ENCODE measurements at regions not wholly inside any gene's neighbourhood (a gene's known extent, or its start where the extent isn't known, plus 50 kb on each side); places are given as distances from the start of the nearest gene placed in this dataset.

DNA sequence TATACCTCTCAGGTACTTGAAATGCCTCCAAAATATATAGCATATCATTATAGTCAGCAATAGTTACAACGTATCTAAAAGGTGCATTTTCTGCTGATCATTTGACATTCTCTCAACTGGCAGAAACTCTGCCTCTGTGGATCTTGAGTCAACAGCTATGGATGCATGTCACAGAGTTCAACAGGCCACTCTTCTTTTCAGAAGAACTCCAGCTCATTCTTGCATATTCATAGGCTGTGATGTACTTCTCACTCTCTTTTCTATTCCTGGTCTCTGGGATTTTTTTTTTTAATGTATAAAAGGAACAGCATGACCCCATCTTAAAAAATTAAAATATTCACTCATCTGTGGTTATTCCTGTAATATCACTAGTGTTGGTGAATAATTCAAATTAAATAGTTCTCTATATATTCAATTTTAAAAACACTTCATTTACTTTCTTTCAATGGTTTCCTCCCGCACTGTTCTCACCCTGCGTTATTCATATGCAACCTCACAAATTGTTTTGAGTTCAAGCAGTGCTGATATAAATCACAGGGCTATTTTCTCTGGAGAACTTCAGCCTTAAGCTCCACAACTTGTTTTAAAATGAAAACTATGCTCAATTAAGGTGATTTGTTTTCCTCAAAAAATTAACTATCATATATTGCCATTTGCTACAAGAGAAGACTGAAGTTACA is 1111.2 kb upstream of the ADGRL3 start:
- ChIA-PET POLR2A (no interaction called here), CTCF (no interaction called here)
- Mint-ChIP-seq H3K27me3 (no peaks in the 10 kb centered on the region), H3K4me1 (no peaks in the 10 kb centered on the region), H3K27ac (no peak overlapping the region), H3K36me3 (ENCODE audit: low read depth) (no peaks in the 10 kb centered on the region), H3K9me3 (peaks cover 6% of the 10 kb centered on the region), H3K4me3 (no peak overlapping the region)
- no peak for DNase-seq

DNA sequence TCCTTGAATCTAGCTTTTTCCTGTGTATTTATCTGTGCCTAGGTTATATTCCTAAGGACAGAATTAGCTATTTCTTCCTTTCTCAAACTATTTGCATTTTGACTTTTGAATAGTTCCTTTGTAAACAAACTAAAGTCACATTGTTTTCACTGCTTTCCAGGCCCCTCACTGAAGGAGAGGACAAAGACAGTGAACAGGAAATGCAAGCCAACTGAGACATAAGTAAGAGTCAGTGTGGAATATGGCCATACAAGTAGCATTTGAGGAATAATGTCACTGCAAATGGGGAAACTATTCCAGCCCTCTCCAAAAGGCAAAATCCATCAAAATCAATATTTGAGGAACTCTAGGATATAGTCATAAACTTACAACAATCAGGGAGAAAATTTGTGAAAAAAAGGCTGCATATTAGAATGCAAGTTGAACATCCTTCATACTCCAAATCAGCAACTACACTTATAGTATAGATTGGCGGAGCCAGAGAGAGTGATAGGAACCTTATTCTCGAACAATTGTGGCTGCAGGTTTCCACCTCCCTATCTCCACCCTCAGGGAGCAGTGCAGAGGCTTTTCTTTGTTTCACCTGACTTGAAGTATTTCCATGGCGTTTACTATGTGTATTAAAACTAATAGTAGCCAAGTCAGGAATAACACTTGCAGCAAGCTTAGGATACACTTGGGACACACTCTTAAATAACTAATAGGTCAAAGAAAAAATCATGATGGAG is 1110.4 kb upstream of the ADGRL3 start:
- POLR2A ChIA-PET, result no interaction called here
- CTCF ChIA-PET, result no interaction called here
- peaks cover 5% of the 10 kb centered on the region for H3K9me3 Mint-ChIP-seq

DNA sequence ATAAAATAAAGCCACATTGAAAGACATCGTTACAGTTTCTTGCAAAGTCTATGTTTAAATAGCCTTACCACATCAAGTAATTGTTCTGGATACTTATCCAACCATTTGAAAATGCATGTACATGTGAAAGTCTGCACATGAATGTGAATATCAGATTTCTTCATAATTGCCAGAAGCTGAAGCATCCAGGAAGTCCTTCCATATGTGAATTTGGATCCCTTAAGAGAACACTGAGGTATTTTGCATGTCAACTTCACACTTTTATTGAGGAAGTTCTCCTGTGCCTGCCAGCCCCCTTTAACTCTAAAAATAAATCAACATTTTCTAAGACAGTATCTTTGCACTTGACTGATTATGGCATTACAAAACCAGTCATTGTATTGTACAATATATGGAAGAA is 1103.5 kb upstream of the ADGRL3 start:
- Mint-ChIP-seq H3K4me1 (no peaks in the 10 kb centered on the region), H3K36me3 (ENCODE audit: low read depth) (no peaks in the 10 kb centered on the region), H3K9me3 (peaks cover 4% of the 10 kb centered on the region), H3K4me3 (no peak overlapping the region), H3K27ac (no peak overlapping the region), H3K27me3 (no peaks in the 10 kb centered on the region)
- CTCF ChIA-PET, result no interaction called here
- POLR2A ChIA-PET, result no interaction called here
- DNase-seq, result no peak

More for the DNA sequence above, 1110.4 kb upstream of the ADGRL3 start:
- no peaks in the 10 kb centered on the region for H3K27me3 Mint-ChIP-seq
- H3K27ac Mint-ChIP-seq, result no peak overlapping the region
- H3K4me3 Mint-ChIP-seq, result no peak overlapping the region
- H3K4me1 Mint-ChIP-seq, result no peaks in the 10 kb centered on the region
- no peaks in the 10 kb centered on the region for H3K36me3 Mint-ChIP-seq (ENCODE audit: low read depth)
- DNase-seq, result no peak

DNA sequence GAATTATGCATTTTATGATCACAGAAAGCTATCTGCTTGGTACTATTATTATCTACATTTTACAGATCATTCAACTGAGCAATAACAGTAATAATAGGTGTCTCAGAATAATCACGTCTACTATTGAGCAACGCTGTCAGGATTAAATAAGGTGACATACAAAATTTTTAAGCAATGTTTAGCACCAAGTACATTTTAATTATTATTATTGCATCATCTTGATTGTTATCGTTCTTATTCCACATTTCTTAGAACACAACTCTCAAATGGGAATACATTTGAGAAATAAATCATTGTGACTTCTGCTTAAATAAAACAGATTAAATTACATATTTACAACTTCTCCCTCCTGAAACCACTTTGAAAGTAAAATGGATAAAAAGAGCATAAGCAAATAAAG is 1083.5 kb upstream of the ADGRL3 start:
- Mint-ChIP-seq H3K36me3 (ENCODE audit: low read depth) (no peaks in the 10 kb centered on the region), H3K27me3 (no peaks in the 10 kb centered on the region), H3K27ac (no peak overlapping the region), H3K9me3 (no peaks in the 10 kb centered on the region), H3K4me3 (no peak overlapping the region), H3K4me1 (no peaks in the 10 kb centered on the region)
- no peak for DNase-seq
- CTCF ChIA-PET, result no interaction called here
- POLR2A ChIA-PET, result no interaction called here

DNA sequence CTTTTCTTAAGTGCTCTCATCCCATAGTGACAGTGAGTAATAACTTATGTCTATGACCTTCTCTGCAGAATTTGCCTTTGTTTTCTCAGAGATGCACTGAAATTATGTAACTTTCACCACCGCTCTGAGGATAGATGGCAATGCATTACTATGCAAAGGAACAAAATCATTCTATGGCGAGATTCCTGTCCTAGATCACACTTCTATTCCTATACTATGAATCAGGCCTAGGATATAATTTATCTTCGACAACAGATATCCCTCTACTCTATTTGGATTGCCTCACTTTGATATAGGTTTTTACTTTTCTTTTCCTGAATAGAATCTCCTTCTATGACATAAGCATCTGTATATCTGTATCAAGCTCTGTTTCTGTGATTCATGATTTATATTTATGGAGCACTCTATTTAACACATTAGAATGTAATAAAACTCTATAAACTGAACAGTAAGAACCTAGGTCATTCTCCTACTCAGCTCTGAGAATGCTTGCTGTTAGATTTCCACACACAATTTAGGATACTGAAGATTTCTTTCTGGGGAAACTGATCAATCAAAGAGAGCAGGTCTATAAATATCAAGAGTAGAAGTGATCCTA is 1082.3 kb upstream of the ADGRL3 start:
- no peak overlapping the region for H3K4me3 Mint-ChIP-seq
- CTCF ChIA-PET, result no interaction called here
- no peaks in the 10 kb centered on the region for H3K4me1 Mint-ChIP-seq
- H3K36me3 Mint-ChIP-seq (ENCODE audit: low read depth), result no peaks in the 10 kb centered on the region
- POLR2A ChIA-PET, result no interaction called here
- no peaks in the 10 kb centered on the region for H3K27me3 Mint-ChIP-seq
- no peak overlapping the region for H3K27ac Mint-ChIP-seq
- no peaks in the 10 kb centered on the region for H3K9me3 Mint-ChIP-seq
- DNase-seq, result no peak

DNA sequence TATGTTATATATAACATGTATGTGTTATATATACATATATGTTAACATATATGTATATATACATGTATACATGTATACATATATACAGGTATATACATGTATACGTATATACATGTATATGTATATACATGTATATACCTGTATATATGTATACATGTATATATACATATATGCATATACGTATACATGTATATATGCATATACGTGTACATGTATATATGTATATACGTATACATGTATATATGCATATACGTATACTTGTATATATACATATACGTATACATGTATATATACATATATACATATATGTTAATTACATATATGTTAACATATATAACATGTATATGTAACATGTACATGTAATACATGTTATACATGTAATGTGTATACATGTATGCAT is 1077.3 kb upstream of the ADGRL3 start:
- Mint-ChIP-seq H3K9me3 (peaks cover 3% of the 10 kb centered on the region), H3K27ac (no peak overlapping the region), H3K27me3 (no peaks in the 10 kb centered on the region), H3K36me3 (ENCODE audit: low read depth) (no peaks in the 10 kb centered on the region), H3K4me1 (no peaks in the 10 kb centered on the region), H3K4me3 (no peak overlapping the region)
- ChIA-PET CTCF (no interaction called here), POLR2A (no interaction called here)
- DNase-seq, result no peak

DNA sequence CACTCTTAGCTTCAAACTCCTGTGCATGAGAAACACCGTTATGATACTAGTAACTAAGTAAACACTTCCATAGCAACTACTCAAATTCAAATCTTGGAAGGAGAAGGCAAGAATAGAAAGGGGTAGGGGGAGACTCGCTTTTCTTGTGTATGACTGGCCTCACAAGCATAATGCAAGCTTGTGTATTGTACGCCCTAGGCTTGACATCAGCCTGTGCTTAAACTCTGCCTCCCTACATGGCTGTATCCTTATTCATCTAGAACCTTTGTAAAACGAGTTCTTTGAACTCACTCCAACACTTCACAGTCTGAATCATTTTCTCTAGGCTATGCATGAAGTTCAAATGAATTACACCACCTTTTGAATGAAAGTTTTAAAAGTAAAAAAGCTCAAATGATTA is 1071.2 kb upstream of the ADGRL3 start:
- H3K9me3 Mint-ChIP-seq, result peaks cover 3% of the 10 kb centered on the region
- H3K36me3 Mint-ChIP-seq (ENCODE audit: low read depth), result no peaks in the 10 kb centered on the region
- H3K4me1 Mint-ChIP-seq, result no peaks in the 10 kb centered on the region
- POLR2A ChIA-PET, result no interaction called here
- no peaks in the 10 kb centered on the region for H3K27me3 Mint-ChIP-seq
- no peak overlapping the region for H3K27ac Mint-ChIP-seq
- CTCF ChIA-PET, result no interaction called here
- DNase-seq, result no peak
- H3K4me3 Mint-ChIP-seq, result no peak overlapping the region

DNA sequence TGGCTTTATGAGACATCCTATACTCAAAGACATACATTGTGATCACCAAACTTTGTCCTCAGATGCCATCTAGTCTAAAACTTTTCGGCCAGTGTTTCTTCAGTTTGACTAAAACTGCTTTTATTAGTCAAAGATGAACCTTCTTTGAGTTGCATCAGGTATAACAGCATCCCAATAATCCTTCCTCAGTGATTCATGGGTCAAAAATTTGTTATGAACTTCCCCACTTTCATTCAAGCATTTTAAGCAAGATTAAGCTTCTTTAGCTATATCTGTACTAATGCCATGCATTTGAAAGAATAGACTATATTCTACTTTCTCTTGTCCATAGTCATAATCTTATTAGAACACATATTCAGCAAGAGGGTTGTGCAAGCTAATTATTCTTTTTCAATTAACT is 1070.4 kb upstream of the ADGRL3 start:
- no peaks in the 10 kb centered on the region for H3K36me3 Mint-ChIP-seq (ENCODE audit: low read depth)
- POLR2A ChIA-PET, result no interaction called here
- H3K27me3 Mint-ChIP-seq, result no peaks in the 10 kb centered on the region
- no peaks in the 10 kb centered on the region for H3K4me1 Mint-ChIP-seq
- CTCF ChIA-PET, result no interaction called here
- no peak overlapping the region for H3K4me3 Mint-ChIP-seq
- DNase-seq, result no peak
- H3K9me3 Mint-ChIP-seq, result peaks cover 2% of the 10 kb centered on the region
- H3K27ac Mint-ChIP-seq, result no peak overlapping the region

DNA sequence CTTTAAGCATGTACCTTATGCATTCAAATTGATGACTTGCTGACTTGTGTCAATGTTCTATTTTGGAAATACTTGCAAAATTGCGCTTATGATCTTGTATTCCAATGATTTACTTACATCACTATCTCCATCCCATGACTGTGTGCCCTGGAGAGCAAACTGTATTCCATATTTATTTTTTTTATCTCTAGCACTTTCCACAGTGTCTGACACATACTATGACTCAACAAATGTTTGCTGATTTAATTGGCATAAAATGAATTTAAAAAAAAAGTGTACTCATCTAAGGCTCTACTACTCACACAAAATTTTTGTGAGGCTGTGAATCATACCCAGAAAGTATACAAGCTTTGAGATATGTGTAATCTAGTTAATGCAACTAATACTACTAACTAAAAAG is 1066.8 kb upstream of the ADGRL3 start:
- no peaks in the 10 kb centered on the region for H3K4me1 Mint-ChIP-seq
- ChIA-PET POLR2A (no interaction called here), CTCF (no interaction called here)
- DNase-seq, result no peak
- no peaks in the 10 kb centered on the region for H3K27me3 Mint-ChIP-seq
- no peaks in the 10 kb centered on the region for H3K36me3 Mint-ChIP-seq (ENCODE audit: low read depth)
- H3K4me3 Mint-ChIP-seq, result no peak overlapping the region
- peaks cover 2% of the 10 kb centered on the region for H3K9me3 Mint-ChIP-seq
- H3K27ac Mint-ChIP-seq, result no peak overlapping the region

DNA sequence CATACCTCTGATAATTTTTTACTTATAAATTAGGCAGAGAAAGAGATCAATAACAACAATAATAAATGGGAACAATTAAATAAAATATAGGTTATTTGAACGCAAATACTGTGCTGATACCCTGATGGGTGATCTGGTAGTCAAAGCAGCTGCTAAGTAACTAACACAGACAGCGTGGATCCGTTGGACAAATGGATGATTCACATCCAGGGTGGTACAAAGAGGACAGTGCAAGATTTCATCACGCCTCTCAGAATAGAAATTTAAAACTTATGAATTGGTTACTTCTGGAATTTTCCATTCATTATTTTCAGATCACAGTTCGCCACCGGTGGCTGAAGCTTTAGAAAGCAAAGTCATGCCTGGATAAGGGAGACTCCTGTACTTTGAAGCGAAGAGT is 1066.0 kb upstream of the ADGRL3 start:
- Mint-ChIP-seq H3K9me3 (peaks cover 2% of the 10 kb centered on the region), H3K27ac (no peak overlapping the region), H3K4me1 (no peaks in the 10 kb centered on the region), H3K27me3 (no peaks in the 10 kb centered on the region), H3K36me3 (ENCODE audit: low read depth) (no peaks in the 10 kb centered on the region), H3K4me3 (no peak overlapping the region)
- ChIA-PET POLR2A (no interaction called here), CTCF (no interaction called here)
- DNase-seq, result no peak

DNA sequence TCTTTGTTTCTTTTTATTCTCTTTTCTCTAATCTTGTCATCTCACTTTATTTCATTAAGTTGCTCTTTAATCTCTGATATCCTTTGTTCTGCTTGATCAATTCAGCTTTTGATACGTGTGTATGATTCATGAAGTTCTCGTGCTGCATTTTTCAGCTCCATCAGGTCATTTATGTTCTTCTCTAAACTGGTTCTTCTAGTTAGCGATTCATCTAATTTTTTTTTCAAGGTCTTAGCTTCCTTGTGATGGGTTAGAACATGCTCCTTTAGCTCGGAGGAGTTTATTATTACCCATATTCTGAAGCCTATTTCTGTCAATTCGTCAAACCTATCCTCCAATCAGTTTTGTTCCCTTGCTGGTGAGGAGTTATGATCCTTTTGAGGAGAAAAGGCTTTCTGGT is 1045.0 kb upstream of the ADGRL3 start:
- no peak overlapping the region for H3K4me3 Mint-ChIP-seq
- no peaks in the 10 kb centered on the region for H3K4me1 Mint-ChIP-seq
- POLR2A ChIA-PET, result no interaction called here
- H3K9me3 Mint-ChIP-seq, result peaks cover 21% of the 10 kb centered on the region
- CTCF ChIA-PET, result no interaction called here
- no peak for DNase-seq
- no peaks in the 10 kb centered on the region for H3K27me3 Mint-ChIP-seq
- no peaks in the 10 kb centered on the region for H3K36me3 Mint-ChIP-seq (ENCODE audit: low read depth)
- no peak overlapping the region for H3K27ac Mint-ChIP-seq

DNA sequence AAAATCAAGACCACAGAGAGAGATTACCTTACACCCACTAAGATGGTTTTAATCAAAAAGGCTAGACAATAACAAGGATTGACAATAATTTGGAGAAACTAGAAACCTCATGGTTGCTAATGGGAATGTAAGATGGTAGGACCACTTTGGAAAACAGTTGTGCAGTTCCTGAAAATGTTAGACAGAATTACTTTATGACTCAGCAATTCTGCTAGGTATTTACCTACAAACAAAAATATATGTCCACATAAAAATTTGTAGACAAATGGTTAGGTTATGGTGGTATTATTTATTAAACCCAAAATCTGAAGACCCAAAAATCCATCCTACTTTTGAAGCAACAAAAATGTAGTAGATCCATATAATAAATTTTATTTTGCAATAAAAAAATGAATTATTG is 1027.0 kb upstream of the ADGRL3 start:
- H3K27me3 Mint-ChIP-seq, result no peaks in the 10 kb centered on the region
- H3K27ac Mint-ChIP-seq, result no peak overlapping the region
- no peaks in the 10 kb centered on the region for H3K4me1 Mint-ChIP-seq
- ChIA-PET POLR2A (no interaction called here), CTCF (no interaction called here)
- H3K9me3 Mint-ChIP-seq, result peaks cover 7% of the 10 kb centered on the region
- no peak overlapping the region for H3K4me3 Mint-ChIP-seq
- no peaks in the 10 kb centered on the region for H3K36me3 Mint-ChIP-seq (ENCODE audit: low read depth)
- no peak for DNase-seq

DNA sequence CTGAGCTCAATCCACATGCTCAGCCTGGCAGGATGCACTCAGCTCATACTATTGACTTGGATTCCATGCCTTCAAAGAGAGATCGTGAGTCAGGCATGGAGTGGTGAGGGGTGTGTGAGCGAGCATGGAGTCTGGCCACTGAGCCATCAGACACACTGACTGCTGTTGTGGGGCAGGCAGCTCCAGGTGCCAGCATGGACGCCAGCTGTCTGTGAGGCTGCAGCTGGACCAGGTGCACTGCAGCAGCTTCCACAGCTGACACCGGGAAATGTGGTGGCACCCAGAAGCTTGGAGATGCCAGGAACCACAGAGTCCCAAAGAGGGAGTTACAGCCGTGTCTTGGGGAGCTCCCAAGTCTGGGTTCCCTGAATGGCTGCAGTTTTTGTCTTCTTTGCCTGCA is 1026.4 kb upstream of the ADGRL3 start:
- POLR2A ChIA-PET, result no interaction called here
- H3K9me3 Mint-ChIP-seq, result peaks cover 7% of the 10 kb centered on the region
- H3K4me3 Mint-ChIP-seq, result no peak overlapping the region
- CTCF ChIA-PET, result no interaction called here
- no peaks in the 10 kb centered on the region for H3K4me1 Mint-ChIP-seq
- H3K27ac Mint-ChIP-seq, result no peak overlapping the region
- H3K36me3 Mint-ChIP-seq (ENCODE audit: low read depth), result no peaks in the 10 kb centered on the region
- no peaks in the 10 kb centered on the region for H3K27me3 Mint-ChIP-seq
- DNase-seq, result no peak

DNA sequence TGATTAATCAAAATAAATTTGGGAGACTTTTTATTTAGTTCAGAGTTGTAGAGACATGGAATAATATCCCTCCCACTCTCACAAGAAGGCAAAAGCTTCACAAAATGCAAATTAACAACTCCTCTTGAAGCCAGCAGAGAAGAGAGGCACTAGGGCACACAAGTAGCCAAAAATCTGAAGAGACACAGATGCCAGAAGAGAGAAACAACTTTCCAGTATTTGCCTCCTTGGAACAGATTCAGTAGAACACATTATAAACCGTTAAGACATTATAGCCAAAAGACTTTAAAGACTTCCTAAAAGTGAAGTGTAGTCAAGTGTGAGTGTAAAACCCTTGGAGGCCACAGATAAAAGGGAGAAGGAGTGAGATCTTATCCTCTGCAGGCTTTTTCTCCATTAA is 1024.9 kb upstream of the ADGRL3 start:
- Mint-ChIP-seq H3K4me1 (no peaks in the 10 kb centered on the region), H3K9me3 (peaks cover 6% of the 10 kb centered on the region), H3K27me3 (no peaks in the 10 kb centered on the region), H3K27ac (no peak overlapping the region), H3K4me3 (no peak overlapping the region), H3K36me3 (ENCODE audit: low read depth) (no peaks in the 10 kb centered on the region)
- CTCF ChIA-PET, result no interaction called here
- POLR2A ChIA-PET, result no interaction called here
- DNase-seq, result no peak
